H1 (cell line): ENCODE measurements at regions not wholly inside any gene's neighbourhood (a gene's known extent, or its start where the extent isn't known, plus 50 kb on each side); places are given as distances from the start of the nearest gene placed in this dataset.

ENCODE experiments used
- CTCF ChIA-PET: fragments of 300-600 bp; sonication (Branson Sonifier 250); formaldehyde crosslinking; loops from one replicate; lab custom pipeline; 2021; ENCODE audit not compliant: partially characterized antibody; lab: Charles Lee
- POLR2A ChIA-PET: fragments of 300-600 bp; sonication (Branson Sonifier 250); formaldehyde crosslinking; loops from one replicate; lab custom pipeline; 2021; ENCODE audit warnings: inconsistent platforms; ENCODE audit not compliant: partially characterized antibody; lab: Charles Lee
- DNase-seq, 2 experiments: peaks; one replicate each; pipeline versions ENCODE4 v3.0.0 to v3.0.0-alpha.2; 2010 to 2022; ENCODE audit warnings: low spot score in 2 of 2, low read depth in 1 of 2, mixed read lengths in 1 of 2
- FAIRE-seq: peaks from 2 replicates; lab custom pipeline; 2011; peaks lifted over from hg19 to GRCh38; lab: Jason Lieb, UNC
- H2AFZ ChIP-seq: 2 replicates; pipeline ENCODE4 v1.8.1; 2012; ENCODE audit warnings: low read length, inconsistent platforms
- H2AK5ac ChIP-seq: 2 replicates; pipeline ENCODE4 v1.6.1; 2013; ENCODE audit warnings: low read depth, low read length
- H2BK120ac ChIP-seq: replicated peaks from 2 replicates; pipeline ENCODE3; 2013; ENCODE audit warnings: low read depth, low read length, inconsistent platforms
- H2BK12ac ChIP-seq: 2 replicates; pipeline ENCODE4 v1.6.1; 2013; ENCODE audit warnings: low read depth, low read length
- H2BK15ac ChIP-seq: 2 replicates; pipeline ENCODE4 v1.6.1; 2013; ENCODE audit warnings: low read length
- H2BK20ac ChIP-seq: 2 replicates; pipeline ENCODE4 v1.6.1; 2013; ENCODE audit warnings: low read length
- H2BK5ac ChIP-seq: 2 replicates; pipeline ENCODE4 v1.6.1; 2013; ENCODE audit warnings: low read depth, low read length
- H3K14ac ChIP-seq: 2 replicates; pipeline ENCODE4 v1.6.1; 2013; ENCODE audit warnings: inconsistent platforms; ENCODE audit not compliant: insufficient read length
- H3K18ac ChIP-seq: 2 replicates; pipeline ENCODE4 v1.6.1; 2013; ENCODE audit warnings: low read length; ENCODE audit errors: extremely low read depth
- H3K23ac ChIP-seq: 2 replicates; pipeline ENCODE4 v1.6.1; 2013; ENCODE audit warnings: inconsistent platforms; ENCODE audit not compliant: insufficient read length
- H3K23me2 ChIP-seq: 2 replicates; pipeline ENCODE4 v1.6.1; 2013; ENCODE audit warnings: low read depth, low read length
- H3K27ac ChIP-seq: 2 replicates; pipeline ENCODE4 v1.6.1; 2011; ENCODE audit warnings: low read depth, low read length, inconsistent platforms
- H3K27me3 ChIP-seq, 4 experiments: replicated peaks in 1 of 4; 1 replicate in 1 of 4; 2 replicates in 3 of 4; pipeline versions ENCODE4 v1.6.1 to v1.8.1; 2011 to 2013; ENCODE audit warnings: low read length in 3 of 4, mild to moderate bottlenecking in 3 of 4, inconsistent platforms in 2 of 4, mixed read lengths in 2 of 4, moderate library complexity in 1 of 4; ENCODE audit not compliant: control insufficient read depth in 3 of 4, insufficient read depth in 3 of 4; ENCODE audit errors: extremely low read depth in 1 of 4
- H3K36me3 ChIP-seq, 4 experiments: 2 replicates each; pipeline versions ENCODE4 v1.6.1 to v1.8.1; 2011 to 2013; ENCODE audit warnings: mild to moderate bottlenecking in 4 of 4, low read length in 3 of 4, moderate library complexity in 2 of 4, control low read depth in 1 of 4, inconsistent platforms in 1 of 4; ENCODE audit not compliant: insufficient read depth in 4 of 4, control insufficient read depth in 2 of 4
- H3K4ac ChIP-seq: replicated peaks from 2 replicates; pipeline ENCODE3; 2013; ENCODE audit warnings: low read length, low read depth, mixed read lengths, inconsistent platforms; ENCODE audit not compliant: insufficient read length
- H3K4me1 ChIP-seq, 4 experiments: replicated peaks in 1 of 4; 1 replicate in 1 of 4; 2 replicates in 3 of 4; pipeline versions ENCODE4 v1.6.1 to v1.8.1; 2011 to 2013; ENCODE audit warnings: low read length in 3 of 4, inconsistent platforms in 2 of 4, mixed read lengths in 1 of 4; ENCODE audit not compliant: insufficient read depth in 4 of 4, control insufficient read depth in 3 of 4
- H3K4me2 ChIP-seq, 2 experiments: 2 replicates each; pipeline versions ENCODE4 v1.6.1 to v1.8.1; 2011 to 2013; ENCODE audit warnings: low read depth in 2 of 2, low read length in 2 of 2, control low read depth in 1 of 2, inconsistent platforms in 1 of 2, mild to moderate bottlenecking in 1 of 2; ENCODE audit not compliant: insufficient read depth in 1 of 2
- H3K4me3 ChIP-seq, 4 experiments: fragments of 200-600, 300-600 bp in 1 of 4; sonication (generic), shearing (Covaris generic), sonication (Bioruptor Twin) in 1 of 4; 2 replicates each; pipeline versions ENCODE4 v1.5.1 to v1.8.1; 2011 to 2016; ENCODE audit warnings: low read length in 4 of 4, low read depth in 3 of 4, control low read depth in 2 of 4, inconsistent platforms in 2 of 4, mild to moderate bottlenecking in 2 of 4, mixed read lengths in 1 of 4, moderate library complexity in 1 of 4; ENCODE audit not compliant: insufficient read depth in 2 of 4; ENCODE audit errors: extremely low read depth in 1 of 4
- H3K56ac ChIP-seq: replicated peaks from 2 replicates; pipeline ENCODE3; 2013; ENCODE audit warnings: low read depth, mild to moderate bottlenecking, mixed read lengths, low read length, inconsistent platforms; ENCODE audit not compliant: insufficient read length
- H3K79me1 ChIP-seq: 2 replicates; pipeline ENCODE4 v1.6.1; 2013; ENCODE audit warnings: low read depth, low read length, control low read depth
- H3K79me2 ChIP-seq, 2 experiments: 2 replicates each; pipeline versions ENCODE4 v1.6.1 to v1.8.1; 2012 to 2013; ENCODE audit warnings: low read length in 2 of 2, mild to moderate bottlenecking in 2 of 2, inconsistent platforms in 1 of 2; ENCODE audit not compliant: insufficient read depth in 2 of 2, control insufficient read depth in 1 of 2
- H3K9ac ChIP-seq, 4 experiments: replicated peaks in 1 of 4; 1 replicate in 1 of 4; 2 replicates in 3 of 4; pipeline versions ENCODE4 v1.6.1 to v1.8.1; 2011 to 2013; ENCODE audit warnings: low read depth in 3 of 4, low read length in 3 of 4, control low read depth in 2 of 4, mild to moderate bottlenecking in 2 of 4, moderate library complexity in 2 of 4, inconsistent platforms in 1 of 4; ENCODE audit errors: extremely low read depth in 1 of 4
- H3K9me3 ChIP-seq, 2 experiments: 2 replicates each; pipeline versions ENCODE4 v1.6.1 to v1.8.1; 2012 to 2013; ENCODE audit warnings: mild to moderate bottlenecking in 2 of 2, moderate library complexity in 2 of 2, control low read depth in 1 of 2, inconsistent platforms in 1 of 2, low read depth in 1 of 2, low read length in 1 of 2, mixed read lengths in 1 of 2; ENCODE audit not compliant: insufficient read depth in 2 of 2
- H4K20me1 ChIP-seq, 2 experiments: replicated peaks in 1 of 2; 2 replicates each; pipeline versions ENCODE3 to v1.8.1; 2011 to 2013; ENCODE audit warnings: inconsistent platforms in 2 of 2, low read length in 2 of 2, mild to moderate bottlenecking in 1 of 2; ENCODE audit not compliant: insufficient read depth in 2 of 2, control insufficient read depth in 1 of 2
- H4K5ac ChIP-seq: 2 replicates; pipeline ENCODE4 v1.6.1; 2013; ENCODE audit warnings: low read length, low read depth, mixed read lengths, inconsistent platforms; ENCODE audit not compliant: insufficient read length
- H4K8ac ChIP-seq: 2 replicates; pipeline ENCODE4 v1.8.0; 2013; ENCODE audit warnings: mild to moderate bottlenecking, moderate library complexity, low read length, inconsistent platforms; ENCODE audit not compliant: insufficient read depth; ENCODE audit errors: extremely low read depth
- H4K91ac ChIP-seq: replicated peaks from 2 replicates; pipeline ENCODE3; 2013; ENCODE audit warnings: low read length, mixed read lengths, inconsistent platforms; ENCODE audit not compliant: insufficient read length
- BCL11A ChIP-seq, 2 experiments: IDR thresholded peaks; one replicate each; pipeline ENCODE4 v1.6.1; 2011; ENCODE audit warnings: low read depth in 2 of 2, low read length in 2 of 2, mild to moderate bottlenecking in 2 of 2
- CBX5 ChIP-seq: fragments of 300-800, 300-1000 bp; sonication (generic); IDR thresholded peaks from 2 replicates; pipeline ENCODE4 v1.7.1; 2016; ENCODE audit warnings: antibody characterized with exemption, low read length, low read depth
- JUN ChIP-seq: IDR thresholded peaks from 2 replicates; pipeline ENCODE4 v1.6.1; 2011; ENCODE audit warnings: low read depth, mild to moderate bottlenecking, improper control_type of control experiment, low read length
- NRF1 ChIP-seq: IDR thresholded peaks from 2 replicates; pipeline ENCODE4 v1.6.1; 2011; ENCODE audit warnings: mild to moderate bottlenecking, low read depth, low read length, improper control_type of control experiment
- POU5F1 ChIP-seq: IDR thresholded peaks from 2 replicates; pipeline ENCODE4 v1.6.1; 2011; ENCODE audit warnings: low read depth, mild to moderate bottlenecking, low read length, moderate library complexity
- SAP30 ChIP-seq: fragments of 300-600 bp; sonication (generic); IDR thresholded peaks from 2 replicates; pipeline ENCODE4 v1.7.1; 2012; ENCODE audit warnings: low read length, moderate library complexity, mild to moderate bottlenecking, inconsistent platforms; ENCODE audit not compliant: insufficient read depth, insufficient replicate concordance
- WGBS, 2 experiments: shearing (Covaris generic) in 1 of 2; methylation state at CpG; one replicate each; pipeline versions ENCODE4 v1.1.6 to v1.1.7; 2013 to 2015; ENCODE audit warnings: low lambda C conversion rate in 2 of 2, mixed read lengths in 2 of 2, inconsistent platforms in 1 of 2, low coverage in 1 of 2, missing lambda C conversion rate in 1 of 2; ENCODE audit not compliant: insufficient replicate concordance in 2 of 2, insufficient coverage in 1 of 2, insufficient read length in 1 of 2; ENCODE audit errors: extremely low coverage in 1 of 2, missing lambda C conversion rate in 1 of 2; 5-methylcytosine and 5-hydroxymethylcytosine counted together

DNA sequence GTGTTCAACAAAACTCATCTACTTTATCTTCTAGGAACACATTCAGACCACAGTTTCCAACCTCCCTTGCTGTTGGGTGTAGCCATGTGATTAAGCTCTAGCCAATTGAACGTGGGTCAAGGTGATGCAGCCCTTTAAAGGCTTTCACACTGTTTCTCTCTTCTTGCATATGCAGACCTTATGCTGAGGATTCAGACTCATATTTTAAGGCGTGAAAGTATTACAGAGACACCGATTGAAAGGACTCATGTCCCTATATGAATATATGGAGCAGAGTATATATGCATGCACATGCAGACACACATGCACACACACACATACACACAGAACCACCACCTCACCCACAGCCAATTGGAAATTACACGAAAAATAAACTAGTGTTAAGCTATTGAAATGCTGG is 214.3 kb upstream of the NR5A2 start:
- Histone ChIP-seq H3K4me1 (no peaks in the 10 kb centered on the region), H3K79me1 (no peaks in the 10 kb centered on the region), H2BK120ac (no peak overlapping the region), H3K18ac (no peak overlapping the region), H3K9me3 (no peaks in the 10 kb centered on the region), H2BK5ac (no peak overlapping the region), H2AK5ac (no peak overlapping the region), H4K20me1 (no peaks in the 10 kb centered on the region), H3K14ac (no peak overlapping the region), H2BK15ac (no peak overlapping the region), H2BK20ac (no peak overlapping the region), H4K5ac (no peak overlapping the region), H3K27me3 (peaks cover 0 to 1% (median 0%) of the 10 kb centered on the region in 4 experiments; a peak in 1 of 7 replicates), H3K36me3 (no peaks in the 10 kb centered on the region), H3K23me2 (no peaks in the 10 kb centered on the region), H3K27ac (no peak overlapping the region), H4K8ac (no peak overlapping the region), H2AFZ (0 out of 2 replicates have a peak overlapping the region, but pooled peaks have one; percentile 55), H3K56ac (no peak overlapping the region), H3K4me2 (no peak overlapping the region), H2BK12ac (no peak overlapping the region), H3K4ac (no peak overlapping the region), H4K91ac (no peak overlapping the region), H3K4me3 (no peak overlapping the region), H3K23ac (no peak overlapping the region), H3K9ac (no peak overlapping the region), H3K79me2 (no peaks in the 10 kb centered on the region)
- CTCF ChIA-PET: interaction anchor here (1.2 kb wide), 1 partner anchor 36 kb away, joined by 4 read pairs; no protein-coding TSS in a partner anchor
- POLR2A ChIA-PET: no interaction called here
- 88% methylated on average over 4 of the region's 4 CpGs; no CpG with 5 or more reads in 1 of the 2 experiments for WGBS, 2 experiments
- FAIRE-seq (no peak), DNase-seq (no peak)
- TF ChIP-seq SAP30: no peak
- no peak for TF ChIP-seq BCL11A (IDR thresholded peaks at IDR 0.05; ENCODE audit: low read depth in 2 of 2, low read length in 2 of 2)
- no peak for TF ChIP-seq CBX5
- no peak for TF ChIP-seq JUN
- no peak for TF ChIP-seq POU5F1
- TF ChIP-seq NRF1: no peak
